WTC11 (cell line): ENCODE measurements at regions not wholly inside any gene's neighbourhood (a gene's known extent, or its start where the extent isn't known, plus 50 kb on each side); places are given as distances from the start of the nearest gene placed in this dataset.

Experiments
- ATAC-seq: fragments of 200-7000 bp; cut with Tn5 transposase; 2 replicates; pipeline ENCODE4 v1.10.0; 2021; ENCODE audit warnings: mild to moderate bottlenecking, moderate library complexity
- CTCF ChIA-PET: fragments of 300-600 bp; sonication (Branson Sonifier 250); formaldehyde crosslinking; loops from one replicate; lab custom pipeline; 2021; ENCODE audit warnings: antibody characterized with exemption; lab: Charles Lee
- POLR2A ChIA-PET: fragments of 350-600 bp; sonication (Branson Sonifier 250); formaldehyde crosslinking; loops from one replicate; lab custom pipeline; 2021; ENCODE audit warnings: antibody characterized with exemption; lab: Charles Lee
- DNase-seq: peaks from one replicate; pipeline ENCODE4 v3.0.0; 2021; ENCODE audit warnings: low spot score
- H3K27ac Mint-ChIP-seq: 2 replicates; pipeline ENCODE4 v1.8.0; 2021; ENCODE audit warnings: mixed read lengths
- H3K27me3 Mint-ChIP-seq: 2 replicates; pipeline ENCODE4 v1.8.0; 2021; ENCODE audit warnings: low read depth, mild to moderate bottlenecking, moderate library complexity, mixed read lengths
- H3K36me3 Mint-ChIP-seq: 2 replicates; pipeline ENCODE4 v1.8.0; 2021; ENCODE audit warnings: mixed read lengths
- H3K4me1 Mint-ChIP-seq: 2 replicates; pipeline ENCODE4 v1.8.0; 2022; ENCODE audit warnings: mixed read lengths
- H3K4me3 Mint-ChIP-seq: 2 replicates; pipeline ENCODE4 v1.8.0; 2021; ENCODE audit warnings: mild to moderate bottlenecking, moderate library complexity, mixed read lengths
- H3K9me3 Mint-ChIP-seq: 2 replicates; pipeline ENCODE4 v1.8.0; 2021; ENCODE audit warnings: mixed read lengths
- CREM ChIP-seq: sonication (generic); formaldehyde crosslinking; IDR thresholded peaks from 2 replicates; pipeline ENCODE4 v1.8.1; 2022; ENCODE audit warnings: mild to moderate bottlenecking, missing genetic modification reagents, moderate library complexity
- EMX1 ChIP-seq: fragments of 250-450 bp; sonication (Bioruptor Pico); IDR thresholded peaks from 2 replicates; pipeline ENCODE4 v1.8.0; 2021; ENCODE audit warnings: mild to moderate bottlenecking
- GRHL2 ChIP-seq: fragments of 250-450 bp; sonication (Bioruptor Pico); IDR thresholded peaks from 2 replicates; pipeline ENCODE4 v1.8.0; 2022; ENCODE audit warnings: mild to moderate bottlenecking, moderate library complexity; ENCODE audit not compliant: insufficient replicate concordance, severe bottlenecking
- NR2C2 ChIP-seq: sonication (generic); formaldehyde crosslinking; IDR thresholded peaks from 2 replicates; pipeline ENCODE4 v1.8.0; 2022; ENCODE audit warnings: mild to moderate bottlenecking, missing genetic modification reagents
- NR3C1 ChIP-seq: sonication (generic); formaldehyde crosslinking; conservative IDR thresholded peaks from 2 replicates; pipeline ENCODE4 v1.8.1; 2023; ENCODE audit warnings: low read depth, mild to moderate bottlenecking, missing genetic modification reagents
- PRRX2 ChIP-seq: fragments of 250-450 bp; sonication (Bioruptor Pico); IDR thresholded peaks from 2 replicates; pipeline ENCODE4 v1.8.0; 2021; ENCODE audit warnings: mild to moderate bottlenecking
- TF ChIP-seq, protein P1 (sequence below): fragments of 250-450 bp; sonication (Bioruptor Pico); IDR thresholded peaks from 2 replicates; pipeline ENCODE4 v1.9.0; 2021; ENCODE audit warnings: moderate library complexity, mild to moderate bottlenecking, inconsistent platforms, borderline replicate concordance
- TF ChIP-seq, protein P2 (sequence below): sonication (generic); formaldehyde crosslinking; conservative IDR thresholded peaks from 2 replicates; pipeline ENCODE4 v1.8.1; 2023; ENCODE audit warnings: mild to moderate bottlenecking, low read depth, missing genetic modification reagents, moderate library complexity
- TF ChIP-seq, protein P3 (sequence below): sonication (generic); formaldehyde crosslinking; IDR thresholded peaks from 2 replicates; pipeline ENCODE4 v1.8.0; 2023; ENCODE audit warnings: mild to moderate bottlenecking, missing genetic modification reagents
- TF ChIP-seq, protein P4 (sequence below): sonication (generic); formaldehyde crosslinking; IDR thresholded peaks from 2 replicates; pipeline ENCODE4 v1.8.0; 2022; ENCODE audit warnings: missing genetic modification reagents
- TF ChIP-seq, protein P5 (sequence below): fragments of 200-600 bp; IDR thresholded peaks from 2 replicates; pipeline ENCODE4 v1.8.0; 2022; ENCODE audit warnings: antibody characterized with exemption
- TF ChIP-seq, protein P6 (sequence below): sonication (generic); formaldehyde crosslinking; IDR thresholded peaks from 2 replicates; pipeline ENCODE4 v1.8.1; 2023; ENCODE audit warnings: mild to moderate bottlenecking, missing genetic modification reagents, borderline replicate concordance
- TF ChIP-seq, protein P7 (sequence below): sonication (generic); formaldehyde crosslinking; IDR thresholded peaks from 2 replicates; pipeline ENCODE4 v1.8.1; 2023; ENCODE audit warnings: mild to moderate bottlenecking, missing genetic modification reagents

DNA sequence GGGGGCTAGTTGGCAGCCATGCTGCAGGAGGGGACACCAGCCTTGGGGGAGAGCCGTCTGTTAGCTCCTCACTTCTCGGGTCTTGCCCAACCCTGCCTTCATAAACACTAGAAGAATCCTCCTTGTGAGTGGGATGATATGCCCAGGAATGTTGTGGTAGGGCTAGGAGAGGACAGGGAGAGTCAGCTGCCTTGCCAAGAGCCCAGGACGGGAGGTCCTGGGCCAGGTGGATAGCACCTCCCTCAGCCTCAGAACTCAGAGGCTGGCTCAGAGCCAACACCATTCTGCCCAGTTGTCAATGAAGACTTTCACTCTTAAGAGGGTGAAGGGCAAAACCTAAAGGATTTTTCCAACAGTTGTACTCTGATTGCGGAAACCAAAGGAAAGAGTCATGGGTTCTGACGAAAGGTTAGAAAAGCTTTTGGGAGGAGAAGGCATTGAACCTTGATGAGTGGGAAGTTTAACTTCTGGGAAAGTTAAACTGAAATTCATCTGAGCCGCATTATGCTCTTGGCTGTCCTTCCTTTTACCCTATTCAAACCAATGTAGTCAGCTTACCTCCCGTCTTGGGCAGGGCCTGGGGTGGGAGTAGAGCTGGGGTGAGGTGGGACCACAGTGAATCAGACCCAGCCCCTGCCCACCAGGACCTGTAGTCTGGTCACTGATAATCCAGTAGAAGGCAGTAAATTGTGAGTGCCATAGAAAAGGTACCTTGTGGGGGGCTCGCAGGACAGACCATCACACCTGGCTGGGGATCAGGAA, 81.9 kb downstream of the FAM43A start:
- no peak for ATAC-seq
- Mint-ChIP-seq H3K36me3 (no peaks in the 10 kb centered on the region), H3K9me3 (no peaks in the 10 kb centered on the region), H3K27ac (no peak overlapping the region), H3K4me3 (no peak overlapping the region), H3K27me3 (peaks cover 47% of the 10 kb centered on the region), H3K4me1 (peaks cover 16% of the 10 kb centered on the region)
- CTCF ChIA-PET = no interaction called here
- TF ChIP-seq GRHL2 (no peak), EMX1 (CRISPR knock-in tag) (no peak), NR2C2 (no peak), NR3C1 (no peak), PRRX2 (no peak), CREM (CRISPR knock-in tag) (no peak)
- TF ChIP-seq, protein P1, sequence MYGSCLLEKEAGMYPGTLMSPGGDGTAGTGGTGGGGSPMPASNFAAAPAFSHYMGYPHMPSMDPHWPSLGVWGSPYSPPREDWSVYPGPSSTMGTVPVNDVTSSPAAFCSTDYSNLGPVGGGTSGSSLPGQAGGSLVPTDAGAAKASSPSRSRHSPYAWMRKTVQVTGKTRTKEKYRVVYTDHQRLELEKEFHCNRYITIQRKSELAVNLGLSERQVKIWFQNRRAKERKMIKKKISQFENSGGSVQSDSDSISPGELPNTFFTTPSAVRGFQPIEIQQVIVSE (CRISPR knock-in tag) = no peak
- TF ChIP-seq, protein P2, sequence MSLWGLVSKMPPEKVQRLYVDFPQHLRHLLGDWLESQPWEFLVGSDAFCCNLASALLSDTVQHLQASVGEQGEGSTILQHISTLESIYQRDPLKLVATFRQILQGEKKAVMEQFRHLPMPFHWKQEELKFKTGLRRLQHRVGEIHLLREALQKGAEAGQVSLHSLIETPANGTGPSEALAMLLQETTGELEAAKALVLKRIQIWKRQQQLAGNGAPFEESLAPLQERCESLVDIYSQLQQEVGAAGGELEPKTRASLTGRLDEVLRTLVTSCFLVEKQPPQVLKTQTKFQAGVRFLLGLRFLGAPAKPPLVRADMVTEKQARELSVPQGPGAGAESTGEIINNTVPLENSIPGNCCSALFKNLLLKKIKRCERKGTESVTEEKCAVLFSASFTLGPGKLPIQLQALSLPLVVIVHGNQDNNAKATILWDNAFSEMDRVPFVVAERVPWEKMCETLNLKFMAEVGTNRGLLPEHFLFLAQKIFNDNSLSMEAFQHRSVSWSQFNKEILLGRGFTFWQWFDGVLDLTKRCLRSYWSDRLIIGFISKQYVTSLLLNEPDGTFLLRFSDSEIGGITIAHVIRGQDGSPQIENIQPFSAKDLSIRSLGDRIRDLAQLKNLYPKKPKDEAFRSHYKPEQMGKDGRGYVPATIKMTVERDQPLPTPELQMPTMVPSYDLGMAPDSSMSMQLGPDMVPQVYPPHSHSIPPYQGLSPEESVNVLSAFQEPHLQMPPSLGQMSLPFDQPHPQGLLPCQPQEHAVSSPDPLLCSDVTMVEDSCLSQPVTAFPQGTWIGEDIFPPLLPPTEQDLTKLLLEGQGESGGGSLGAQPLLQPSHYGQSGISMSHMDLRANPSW = no peak
- TF ChIP-seq, protein P3, sequence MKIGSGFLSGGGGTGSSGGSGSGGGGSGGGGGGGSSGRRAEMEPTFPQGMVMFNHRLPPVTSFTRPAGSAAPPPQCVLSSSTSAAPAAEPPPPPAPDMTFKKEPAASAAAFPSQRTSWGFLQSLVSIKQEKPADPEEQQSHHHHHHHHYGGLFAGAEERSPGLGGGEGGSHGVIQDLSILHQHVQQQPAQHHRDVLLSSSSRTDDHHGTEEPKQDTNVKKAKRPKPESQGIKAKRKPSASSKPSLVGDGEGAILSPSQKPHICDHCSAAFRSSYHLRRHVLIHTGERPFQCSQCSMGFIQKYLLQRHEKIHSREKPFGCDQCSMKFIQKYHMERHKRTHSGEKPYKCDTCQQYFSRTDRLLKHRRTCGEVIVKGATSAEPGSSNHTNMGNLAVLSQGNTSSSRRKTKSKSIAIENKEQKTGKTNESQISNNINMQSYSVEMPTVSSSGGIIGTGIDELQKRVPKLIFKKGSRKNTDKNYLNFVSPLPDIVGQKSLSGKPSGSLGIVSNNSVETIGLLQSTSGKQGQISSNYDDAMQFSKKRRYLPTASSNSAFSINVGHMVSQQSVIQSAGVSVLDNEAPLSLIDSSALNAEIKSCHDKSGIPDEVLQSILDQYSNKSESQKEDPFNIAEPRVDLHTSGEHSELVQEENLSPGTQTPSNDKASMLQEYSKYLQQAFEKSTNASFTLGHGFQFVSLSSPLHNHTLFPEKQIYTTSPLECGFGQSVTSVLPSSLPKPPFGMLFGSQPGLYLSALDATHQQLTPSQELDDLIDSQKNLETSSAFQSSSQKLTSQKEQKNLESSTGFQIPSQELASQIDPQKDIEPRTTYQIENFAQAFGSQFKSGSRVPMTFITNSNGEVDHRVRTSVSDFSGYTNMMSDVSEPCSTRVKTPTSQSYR (CRISPR knock-in tag) = no peak
- TF ChIP-seq, protein P4, sequence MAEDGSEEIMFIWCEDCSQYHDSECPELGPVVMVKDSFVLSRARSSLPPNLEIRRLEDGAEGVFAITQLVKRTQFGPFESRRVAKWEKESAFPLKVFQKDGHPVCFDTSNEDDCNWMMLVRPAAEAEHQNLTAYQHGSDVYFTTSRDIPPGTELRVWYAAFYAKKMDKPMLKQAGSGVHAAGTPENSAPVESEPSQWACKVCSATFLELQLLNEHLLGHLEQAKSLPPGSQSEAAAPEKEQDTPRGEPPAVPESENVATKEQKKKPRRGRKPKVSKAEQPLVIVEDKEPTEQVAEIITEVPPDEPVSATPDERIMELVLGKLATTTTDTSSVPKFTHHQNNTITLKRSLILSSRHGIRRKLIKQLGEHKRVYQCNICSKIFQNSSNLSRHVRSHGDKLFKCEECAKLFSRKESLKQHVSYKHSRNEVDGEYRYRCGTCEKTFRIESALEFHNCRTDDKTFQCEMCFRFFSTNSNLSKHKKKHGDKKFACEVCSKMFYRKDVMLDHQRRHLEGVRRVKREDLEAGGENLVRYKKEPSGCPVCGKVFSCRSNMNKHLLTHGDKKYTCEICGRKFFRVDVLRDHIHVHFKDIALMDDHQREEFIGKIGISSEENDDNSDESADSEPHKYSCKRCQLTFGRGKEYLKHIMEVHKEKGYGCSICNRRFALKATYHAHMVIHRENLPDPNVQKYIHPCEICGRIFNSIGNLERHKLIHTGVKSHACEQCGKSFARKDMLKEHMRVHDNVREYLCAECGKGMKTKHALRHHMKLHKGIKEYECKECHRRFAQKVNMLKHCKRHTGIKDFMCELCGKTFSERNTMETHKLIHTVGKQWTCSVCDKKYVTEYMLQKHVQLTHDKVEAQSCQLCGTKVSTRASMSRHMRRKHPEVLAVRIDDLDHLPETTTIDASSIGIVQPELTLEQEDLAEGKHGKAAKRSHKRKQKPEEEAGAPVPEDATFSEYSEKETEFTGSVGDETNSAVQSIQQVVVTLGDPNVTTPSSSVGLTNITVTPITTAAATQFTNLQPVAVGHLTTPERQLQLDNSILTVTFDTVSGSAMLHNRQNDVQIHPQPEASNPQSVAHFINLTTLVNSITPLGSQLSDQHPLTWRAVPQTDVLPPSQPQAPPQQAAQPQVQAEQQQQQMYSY (CRISPR knock-in tag) = no peak
- TF ChIP-seq, protein P5, sequence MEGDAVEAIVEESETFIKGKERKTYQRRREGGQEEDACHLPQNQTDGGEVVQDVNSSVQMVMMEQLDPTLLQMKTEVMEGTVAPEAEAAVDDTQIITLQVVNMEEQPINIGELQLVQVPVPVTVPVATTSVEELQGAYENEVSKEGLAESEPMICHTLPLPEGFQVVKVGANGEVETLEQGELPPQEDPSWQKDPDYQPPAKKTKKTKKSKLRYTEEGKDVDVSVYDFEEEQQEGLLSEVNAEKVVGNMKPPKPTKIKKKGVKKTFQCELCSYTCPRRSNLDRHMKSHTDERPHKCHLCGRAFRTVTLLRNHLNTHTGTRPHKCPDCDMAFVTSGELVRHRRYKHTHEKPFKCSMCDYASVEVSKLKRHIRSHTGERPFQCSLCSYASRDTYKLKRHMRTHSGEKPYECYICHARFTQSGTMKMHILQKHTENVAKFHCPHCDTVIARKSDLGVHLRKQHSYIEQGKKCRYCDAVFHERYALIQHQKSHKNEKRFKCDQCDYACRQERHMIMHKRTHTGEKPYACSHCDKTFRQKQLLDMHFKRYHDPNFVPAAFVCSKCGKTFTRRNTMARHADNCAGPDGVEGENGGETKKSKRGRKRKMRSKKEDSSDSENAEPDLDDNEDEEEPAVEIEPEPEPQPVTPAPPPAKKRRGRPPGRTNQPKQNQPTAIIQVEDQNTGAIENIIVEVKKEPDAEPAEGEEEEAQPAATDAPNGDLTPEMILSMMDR = no peak
- TF ChIP-seq, protein P6, sequence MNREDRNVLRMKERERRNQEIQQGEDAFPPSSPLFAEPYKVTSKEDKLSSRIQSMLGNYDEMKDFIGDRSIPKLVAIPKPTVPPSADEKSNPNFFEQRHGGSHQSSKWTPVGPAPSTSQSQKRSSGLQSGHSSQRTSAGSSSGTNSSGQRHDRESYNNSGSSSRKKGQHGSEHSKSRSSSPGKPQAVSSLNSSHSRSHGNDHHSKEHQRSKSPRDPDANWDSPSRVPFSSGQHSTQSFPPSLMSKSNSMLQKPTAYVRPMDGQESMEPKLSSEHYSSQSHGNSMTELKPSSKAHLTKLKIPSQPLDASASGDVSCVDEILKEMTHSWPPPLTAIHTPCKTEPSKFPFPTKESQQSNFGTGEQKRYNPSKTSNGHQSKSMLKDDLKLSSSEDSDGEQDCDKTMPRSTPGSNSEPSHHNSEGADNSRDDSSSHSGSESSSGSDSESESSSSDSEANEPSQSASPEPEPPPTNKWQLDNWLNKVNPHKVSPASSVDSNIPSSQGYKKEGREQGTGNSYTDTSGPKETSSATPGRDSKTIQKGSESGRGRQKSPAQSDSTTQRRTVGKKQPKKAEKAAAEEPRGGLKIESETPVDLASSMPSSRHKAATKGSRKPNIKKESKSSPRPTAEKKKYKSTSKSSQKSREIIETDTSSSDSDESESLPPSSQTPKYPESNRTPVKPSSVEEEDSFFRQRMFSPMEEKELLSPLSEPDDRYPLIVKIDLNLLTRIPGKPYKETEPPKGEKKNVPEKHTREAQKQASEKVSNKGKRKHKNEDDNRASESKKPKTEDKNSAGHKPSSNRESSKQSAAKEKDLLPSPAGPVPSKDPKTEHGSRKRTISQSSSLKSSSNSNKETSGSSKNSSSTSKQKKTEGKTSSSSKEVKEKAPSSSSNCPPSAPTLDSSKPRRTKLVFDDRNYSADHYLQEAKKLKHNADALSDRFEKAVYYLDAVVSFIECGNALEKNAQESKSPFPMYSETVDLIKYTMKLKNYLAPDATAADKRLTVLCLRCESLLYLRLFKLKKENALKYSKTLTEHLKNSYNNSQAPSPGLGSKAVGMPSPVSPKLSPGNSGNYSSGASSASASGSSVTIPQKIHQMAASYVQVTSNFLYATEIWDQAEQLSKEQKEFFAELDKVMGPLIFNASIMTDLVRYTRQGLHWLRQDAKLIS = no peak
- TF ChIP-seq, protein P7, sequence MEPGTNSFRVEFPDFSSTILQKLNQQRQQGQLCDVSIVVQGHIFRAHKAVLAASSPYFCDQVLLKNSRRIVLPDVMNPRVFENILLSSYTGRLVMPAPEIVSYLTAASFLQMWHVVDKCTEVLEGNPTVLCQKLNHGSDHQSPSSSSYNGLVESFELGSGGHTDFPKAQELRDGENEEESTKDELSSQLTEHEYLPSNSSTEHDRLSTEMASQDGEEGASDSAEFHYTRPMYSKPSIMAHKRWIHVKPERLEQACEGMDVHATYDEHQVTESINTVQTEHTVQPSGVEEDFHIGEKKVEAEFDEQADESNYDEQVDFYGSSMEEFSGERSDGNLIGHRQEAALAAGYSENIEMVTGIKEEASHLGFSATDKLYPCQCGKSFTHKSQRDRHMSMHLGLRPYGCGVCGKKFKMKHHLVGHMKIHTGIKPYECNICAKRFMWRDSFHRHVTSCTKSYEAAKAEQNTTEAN (CRISPR knock-in tag) = no peak
- POLR2A ChIA-PET = no interaction called here
- no peak for DNase-seq
